NCI-H2107 treated with DMSO at 0.1 percent for 48 hours (cell line): ENCODE measurements at regions not wholly inside any gene's neighbourhood (a gene's known extent, or its start where the extent isn't known, plus 50 kb on each side); places are given as distances from the start of the nearest gene placed in this dataset.
"Not testable (repeated sequence)": the region's sequence is repeated elsewhere in the genome, so short reads cannot be mapped to it uniquely, and the experiment has no call there.

Experiments used
- DNase-seq: peaks from one replicate; lab custom pipeline; 2025; ENCODE audit not compliant: unreplicated experiment; lab: John Stamatoyannopoulos, UW

GRCh38 chr3:81197386-81197785 lies 564.1 kb downstream of the GBE1 start:
- no peak for DNase-seq

- DNase-seq = no peak
Measured at GRCh38 chr3:81195478-81195877, 566.0 kb downstream of the GBE1 start.

GRCh38 chr3:81186412-81186811 lies 575.0 kb downstream of the GBE1 start:
- DNase-seq = no peak

GRCh38 chr3:81182086-81182875 lies 579.2 kb downstream of the GBE1 start:
- not testable (repeated sequence) for DNase-seq

GRCh38 chr3:81173514-81173913 lies 587.9 kb downstream of the GBE1 start:
- DNase-seq = no peak

GRCh38 chr3:81170298-81170697 lies 591.1 kb downstream of the GBE1 start:
- no peak for DNase-seq

GRCh38 chr3:81164806-81165205 lies 596.6 kb downstream of the GBE1 start:
- DNase-seq = no peak

GRCh38 chr3:81161851-81162250 lies 599.6 kb downstream of the GBE1 start:
- DNase-seq = no peak

GRCh38 chr3:81161100-81161499 lies 600.3 kb downstream of the GBE1 start:
- DNase-seq = no peak

GRCh38 chr3:81154611-81155143 lies 606.8 kb downstream of the GBE1 start:
- DNase-seq = no peak

- DNase-seq = no peak
Measured at GRCh38 chr3:81152156-81152555, 609.3 kb downstream of the GBE1 start.

- no peak for DNase-seq
Measured at GRCh38 chr3:81132995-81133394, 628.5 kb downstream of the GBE1 start.

GRCh38 chr3:81105789-81106488 lies 655.5 kb downstream of the GBE1 start:
- DNase-seq = no peak

GRCh38 chr3:81105206-81105605 lies 656.2 kb downstream of the GBE1 start:
- no peak for DNase-seq

GRCh38 chr3:81097889-81098288 lies 663.6 kb downstream of the GBE1 start:
- DNase-seq = no peak

GRCh38 chr3:81095956-81096355 lies 665.5 kb downstream of the GBE1 start:
- DNase-seq = no peak

GRCh38 chr3:81094986-81095385 lies 666.5 kb downstream of the GBE1 start:
- DNase-seq = no peak

- no peak for DNase-seq
Measured at GRCh38 chr3:81087607-81088006, 673.8 kb downstream of the GBE1 start.

- no peak for DNase-seq
Measured at GRCh38 chr3:81086348-81086747, 675.1 kb downstream of the GBE1 start.

GRCh38 chr3:81080608-81081007 lies 680.8 kb downstream of the GBE1 start:
- DNase-seq = no peak

- DNase-seq = no peak
Measured at GRCh38 chr3:81072591-81072990, 688.9 kb downstream of the GBE1 start.

GRCh38 chr3:81068546-81068945 lies 692.9 kb downstream of the GBE1 start:
- DNase-seq = no peak
